GM19438 (cell line): ENCODE measurements at regions not wholly inside any gene's neighbourhood (a gene's known extent, or its start where the extent isn't known, plus 50 kb on each side); places are given as distances from the start of the nearest gene placed in this dataset.

Experiments used
- ATAC-seq: cut with Tn5 transposase; IDR thresholded peaks from one replicate; pipeline ENCODE4 v1.9.1; 2021; ENCODE audit warnings: low read depth; ENCODE audit not compliant: unreplicated experiment

GRCh38 chr16:73215678-73216377, 167.9 kb upstream of the ZFHX3 start:
- no peak for ATAC-seq

GRCh38 chr16:73214825-73215677, 167.1 kb upstream of the ZFHX3 start:
- ATAC-seq: no peak

- ATAC-seq: no peak
These were observed 166.0 kb upstream of the ZFHX3 start for GRCh38 chr16:73213732-73214455.

GRCh38 chr16:73212431-73212830, 164.5 kb upstream of the ZFHX3 start:
- ATAC-seq: no peak

- no peak for ATAC-seq
These were observed 162.8 kb upstream of the ZFHX3 start for GRCh38 chr16:73210686-73211085.

- ATAC-seq: no peak
These were observed 162.2 kb upstream of the ZFHX3 start for GRCh38 chr16:73210084-73210483.

- ATAC-seq: no peak
These were observed 161.3 kb upstream of the ZFHX3 start for GRCh38 chr16:73209190-73209589.

GRCh38 chr16:73206151-73206707, 158.3 kb upstream of the ZFHX3 start:
- ATAC-seq: no peak

- no peak for ATAC-seq
These were observed 157.4 kb upstream of the ZFHX3 start for GRCh38 chr16:73205153-73205886.

- ATAC-seq: no peak
These were observed 156.6 kb upstream of the ZFHX3 start for GRCh38 chr16:73204359-73205152.

GRCh38 chr16:73202161-73202729, 154.3 kb upstream of the ZFHX3 start:
- ATAC-seq: no peak

- ATAC-seq: no peak
These were observed 151.3 kb upstream of the ZFHX3 start for GRCh38 chr16:73199214-73199613.

GRCh38 chr16:73198481-73198880, 150.6 kb upstream of the ZFHX3 start:
- ATAC-seq: no peak

GRCh38 chr16:73197598-73197997, 149.7 kb upstream of the ZFHX3 start:
- ATAC-seq: no peak

GRCh38 chr16:73196670-73197069, 148.7 kb upstream of the ZFHX3 start:
- ATAC-seq: peak; percentile 89

GRCh38 chr16:73193464-73193863, 145.5 kb upstream of the ZFHX3 start:
- no peak for ATAC-seq

GRCh38 chr16:73192232-73192894, 144.4 kb upstream of the ZFHX3 start:
- ATAC-seq: no peak

GRCh38 chr16:73191660-73192046, 143.7 kb upstream of the ZFHX3 start:
- no peak for ATAC-seq
